HG03565 (cell line): ENCODE measurements at regions not wholly inside any gene's neighbourhood (a gene's known extent, or its start where the extent isn't known, plus 50 kb on each side); places are given as distances from the start of the nearest gene placed in this dataset.

Experiments
- ATAC-seq: cut with Tn5 transposase; IDR thresholded peaks from one replicate; pipeline ENCODE4 v1.9.1; 2021; ENCODE audit warnings: mild to moderate bottlenecking, moderate library complexity; ENCODE audit not compliant: unreplicated experiment

GRCh38 chr22:47568700-47569099, 806.2 kb downstream of the TBC1D22A start:
- no peak for ATAC-seq

- ATAC-seq, result no peak
Measured at GRCh38 chr22:47567126-47568090, 805.0 kb downstream of the TBC1D22A start.

GRCh38 chr22:47566491-47566890, 804.0 kb downstream of the TBC1D22A start:
- ATAC-seq, result no peak

- no peak for ATAC-seq
Measured at GRCh38 chr22:47565607-47566006, 803.2 kb downstream of the TBC1D22A start.

GRCh38 chr22:47564651-47565434, 802.4 kb downstream of the TBC1D22A start:
- ATAC-seq, result no peak

GRCh38 chr22:47564158-47564450, 801.7 kb downstream of the TBC1D22A start:
- ATAC-seq, result no peak

GRCh38 chr22:47563406-47564157, 801.1 kb downstream of the TBC1D22A start:
- no peak for ATAC-seq

GRCh38 chr22:47561766-47562165, 799.3 kb downstream of the TBC1D22A start:
- no peak for ATAC-seq

GRCh38 chr22:47561115-47561675, 798.7 kb downstream of the TBC1D22A start:
- ATAC-seq, result no peak

GRCh38 chr22:47558828-47559700, 796.6 kb downstream of the TBC1D22A start:
- no peak for ATAC-seq

GRCh38 chr22:47556473-47556872, 794.0 kb downstream of the TBC1D22A start:
- no peak for ATAC-seq

- ATAC-seq, result no peak
Measured at GRCh38 chr22:47553436-47553835, 791.0 kb downstream of the TBC1D22A start.

GRCh38 chr22:47552541-47553205, 790.2 kb downstream of the TBC1D22A start:
- ATAC-seq, result no peak

- ATAC-seq, result no peak
Measured at GRCh38 chr22:47552024-47552423, 789.6 kb downstream of the TBC1D22A start.

- ATAC-seq, result no peak
Measured at GRCh38 chr22:47551431-47551775, 789.0 kb downstream of the TBC1D22A start.

- ATAC-seq, result no peak
Measured at GRCh38 chr22:47550524-47551430, 788.3 kb downstream of the TBC1D22A start.

- ATAC-seq, result no peak
Measured at GRCh38 chr22:47549741-47550340, 787.4 kb downstream of the TBC1D22A start.
